ENCODE measurements at regions not wholly inside any gene's neighbourhood (a gene's known extent, or its start where the extent isn't known, plus 50 kb on each side); places are given as distances from the start of the nearest gene placed in this dataset.

- no peak for DNase-seq (ENCODE audit: low spot score)
Observed at GRCh38 chr2:238701341-238702206, 146.3 kb upstream of the TWIST2 start.

- DNase-seq (ENCODE audit: low spot score) = no peak
Observed at GRCh38 chr2:238702276-238703052, 145.4 kb upstream of the TWIST2 start.

- no peak for DNase-seq (ENCODE audit: low spot score)
Observed at GRCh38 chr2:238703053-238703415, 144.9 kb upstream of the TWIST2 start.

- no peak for DNase-seq (ENCODE audit: low spot score)
Observed at GRCh38 chr2:238703436-238703835, 144.4 kb upstream of the TWIST2 start.

GRCh38 chr2:238704471-238705225 is 143.2 kb upstream of the TWIST2 start:
- DNase-seq (ENCODE audit: low spot score) = no peak

GRCh38 chr2:238706163-238706562 is 141.7 kb upstream of the TWIST2 start:
- no peak for DNase-seq (ENCODE audit: low spot score)

- DNase-seq (ENCODE audit: low spot score) = no peak
Observed at GRCh38 chr2:238706673-238707072, 141.2 kb upstream of the TWIST2 start.

- no peak for DNase-seq (ENCODE audit: low spot score)
Observed at GRCh38 chr2:238709325-238710025, 138.4 kb upstream of the TWIST2 start.

- no peak for DNase-seq (ENCODE audit: low spot score)
Observed at GRCh38 chr2:238710032-238710735, 137.7 kb upstream of the TWIST2 start.

- DNase-seq (ENCODE audit: low spot score) = no peak
Observed at GRCh38 chr2:238710787-238711186, 137.1 kb upstream of the TWIST2 start.

GRCh38 chr2:238711346-238711745 is 136.5 kb upstream of the TWIST2 start:
- no peak for DNase-seq (ENCODE audit: low spot score)

GRCh38 chr2:238712011-238712410 is 135.9 kb upstream of the TWIST2 start:
- no peak for DNase-seq (ENCODE audit: low spot score)

- no peak for DNase-seq (ENCODE audit: low spot score)
Observed at GRCh38 chr2:238713198-238713826, 134.6 kb upstream of the TWIST2 start.

- no peak for DNase-seq (ENCODE audit: low spot score)
Observed at GRCh38 chr2:238714038-238714528, 133.8 kb upstream of the TWIST2 start.

- DNase-seq (ENCODE audit: low spot score) = no peak
Observed at GRCh38 chr2:238716171-238716570, 131.7 kb upstream of the TWIST2 start.

- no peak for DNase-seq (ENCODE audit: low spot score)
Observed at GRCh38 chr2:238716585-238716984, 131.3 kb upstream of the TWIST2 start.

GRCh38 chr2:238717084-238717483 is 130.8 kb upstream of the TWIST2 start:
- no peak for DNase-seq (ENCODE audit: low spot score)

- no peak for DNase-seq (ENCODE audit: low spot score)
Observed at GRCh38 chr2:238719641-238720040, 128.2 kb upstream of the TWIST2 start.

- no peak for DNase-seq (ENCODE audit: low spot score)
Observed at GRCh38 chr2:238720232-238720672, 127.6 kb upstream of the TWIST2 start.

- DNase-seq (ENCODE audit: low spot score) = no peak
Observed at GRCh38 chr2:238722181-238722580, 125.7 kb upstream of the TWIST2 start.

- no peak for DNase-seq (ENCODE audit: low spot score)
Observed at GRCh38 chr2:238722883-238723282, 125.0 kb upstream of the TWIST2 start.

All from globus pallidus (tissue), 1 donor.